HCT116 (cell line): ENCODE measurements at regions not wholly inside any gene's neighbourhood (a gene's known extent, or its start where the extent isn't known, plus 50 kb on each side); places are given as distances from the start of the nearest gene placed in this dataset.

ENCODE experiments used
- EZH2 ChIP-seq: fragments of 200-600 bp; sonication (generic); IDR thresholded peaks from 2 replicates; pipeline ENCODE4 v1.6.1; 2017; ENCODE audit warnings: antibody characterized with exemption, mixed run types
- MAX ChIP-seq: IDR thresholded peaks from 2 replicates; pipeline ENCODE4 v1.6.1; 2012
- TF ChIP-seq, protein P1 (sequence below), 3 experiments: fragments of 200-600 bp in 1 of 3; sonication (generic) in 1 of 3; IDR thresholded peaks in 2 of 3; conservative IDR thresholded peaks in 1 of 3; 2 replicates each; pipeline ENCODE4 v1.5.1; 2012 to 2017; ENCODE audit warnings: low read depth in 2 of 3, low read length in 2 of 3, antibody characterized with exemption in 1 of 3, borderline replicate concordance in 1 of 3, control low read depth in 1 of 3, mild to moderate bottlenecking in 1 of 3, mixed read lengths in 1 of 3, mixed run types in 1 of 3, moderate library complexity in 1 of 3; ENCODE audit not compliant: insufficient read depth in 1 of 3

- TF ChIP-seq EZH2 (no peak), MAX (no peak)
- TF ChIP-seq, protein P1, sequence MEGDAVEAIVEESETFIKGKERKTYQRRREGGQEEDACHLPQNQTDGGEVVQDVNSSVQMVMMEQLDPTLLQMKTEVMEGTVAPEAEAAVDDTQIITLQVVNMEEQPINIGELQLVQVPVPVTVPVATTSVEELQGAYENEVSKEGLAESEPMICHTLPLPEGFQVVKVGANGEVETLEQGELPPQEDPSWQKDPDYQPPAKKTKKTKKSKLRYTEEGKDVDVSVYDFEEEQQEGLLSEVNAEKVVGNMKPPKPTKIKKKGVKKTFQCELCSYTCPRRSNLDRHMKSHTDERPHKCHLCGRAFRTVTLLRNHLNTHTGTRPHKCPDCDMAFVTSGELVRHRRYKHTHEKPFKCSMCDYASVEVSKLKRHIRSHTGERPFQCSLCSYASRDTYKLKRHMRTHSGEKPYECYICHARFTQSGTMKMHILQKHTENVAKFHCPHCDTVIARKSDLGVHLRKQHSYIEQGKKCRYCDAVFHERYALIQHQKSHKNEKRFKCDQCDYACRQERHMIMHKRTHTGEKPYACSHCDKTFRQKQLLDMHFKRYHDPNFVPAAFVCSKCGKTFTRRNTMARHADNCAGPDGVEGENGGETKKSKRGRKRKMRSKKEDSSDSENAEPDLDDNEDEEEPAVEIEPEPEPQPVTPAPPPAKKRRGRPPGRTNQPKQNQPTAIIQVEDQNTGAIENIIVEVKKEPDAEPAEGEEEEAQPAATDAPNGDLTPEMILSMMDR (IDR thresholded peaks at IDR 0.05 in 2 of 3, conservative IDR thresholded peaks at IDR 0.05 in 1 of 3; ENCODE audit: borderline replicate concordance in 1 of 3, insufficient read depth in 1 of 3, low read depth in 2 of 3, low read length in 2 of 3) = no peak
These were observed 169.6 kb upstream of the GLRA2 start for GRCh38 chrX:14359727-14360126.
